Stomach (tissue), 4 donors: ENCODE measurements at regions not wholly inside any gene's neighbourhood (a gene's known extent, or its start where the extent isn't known, plus 50 kb on each side); places are given as distances from the start of the nearest gene placed in this dataset.

Experiments
- CTCF ChIP-seq, 7 experiments: fragments of 450-650 bp in 4 of 7; fragments of 200-600 bp in 3 of 7; sonication (generic) in 3 of 7; IDR thresholded peaks; one replicate each; pipeline ENCODE4 v1.5.1; 2016 to 2019; ENCODE audit warnings: antibody characterized with exemption in 7 of 7, control low read depth in 2 of 7, mild to moderate bottlenecking in 1 of 7
- POLR2A ChIP-seq, 4 donors: fragments of 450-650 bp; IDR thresholded peaks; one replicate each; pipeline ENCODE4 v1.6.1; 2016; ENCODE audit warnings: antibody characterized with exemption in 4 of 4, control low read depth in 2 of 4, mild to moderate bottlenecking in 1 of 4, moderate library complexity in 1 of 4

- TF ChIP-seq CTCF (IDR thresholded peaks at IDR 0.05), result no peak
- no peak for TF ChIP-seq POLR2A (IDR thresholded peaks at IDR 0.05)
These were observed 159.9 kb upstream of the DTNA start for GRCh38 chr18:34550156-34550555.
